OCI-LY1 (cell line): ENCODE measurements at regions not wholly inside any gene's neighbourhood (a gene's known extent, or its start where the extent isn't known, plus 50 kb on each side); places are given as distances from the start of the nearest gene placed in this dataset.

Source experiments
- H2AFZ ChIP-seq: fragments of 200-600 bp; sonication (generic), shearing (Covaris generic); 2 replicates; pipeline ENCODE4 v1.6.0; 2014; ENCODE audit warnings: antibody characterized with exemption, mild to moderate bottlenecking, low read length
- H3F3A ChIP-seq: fragments of 200-600 bp; sonication (generic), shearing (Covaris generic); 2 replicates; pipeline ENCODE4 v1.6.0; 2014; ENCODE audit warnings: mild to moderate bottlenecking, antibody characterized with exemption, low read length, moderate library complexity; ENCODE audit not compliant: insufficient read depth
- H3K27ac ChIP-seq: fragments of 200-600 bp; sonication (generic); 2 replicates; pipeline ENCODE4 v1.5.1; 2014; ENCODE audit warnings: low read length, mixed run types, mild to moderate bottlenecking, low read depth; ENCODE audit not compliant: poor library complexity, severe bottlenecking
- H3K27me3 ChIP-seq: fragments of 200-600 bp; sonication (generic); 2 replicates; pipeline ENCODE4 v1.6.0; 2014; ENCODE audit warnings: antibody characterized with exemption, mild to moderate bottlenecking, low read length, moderate library complexity; ENCODE audit not compliant: insufficient read depth
- H3K36me3 ChIP-seq: fragments of 200-600 bp; sonication (generic); 2 replicates; pipeline ENCODE4 v1.6.1; 2014; ENCODE audit warnings: mild to moderate bottlenecking, antibody characterized with exemption, low read length, moderate library complexity, mixed read lengths; ENCODE audit not compliant: insufficient read depth
- H3K4me1 ChIP-seq: fragments of 200-600 bp; sonication (generic); 2 replicates; pipeline ENCODE4 v1.5.1; 2014; ENCODE audit warnings: mild to moderate bottlenecking, low read length, moderate library complexity; ENCODE audit not compliant: insufficient read depth, severe bottlenecking
- H3K4me2 ChIP-seq: fragments of 200-600 bp; sonication (generic), shearing (Covaris generic); 2 replicates; pipeline ENCODE4 v1.6.1; 2014; ENCODE audit warnings: low read length
- H3K4me3 ChIP-seq: fragments of 200-600 bp; sonication (generic); 2 replicates; pipeline ENCODE4 v1.5.1; 2014; ENCODE audit warnings: low read length, low read depth, mild to moderate bottlenecking, mixed read lengths; ENCODE audit not compliant: poor library complexity, severe bottlenecking
- H3K79me2 ChIP-seq: fragments of 200-600 bp; shearing (Covaris generic); 2 replicates; pipeline ENCODE4 v1.6.1; 2016; ENCODE audit warnings: mixed run types, low read length, mixed read lengths; ENCODE audit not compliant: insufficient read depth
- H3K9ac ChIP-seq: fragments of 200-600 bp; sonication (generic), shearing (Covaris generic); 2 replicates; pipeline ENCODE4 v1.6.1; 2014; ENCODE audit warnings: mild to moderate bottlenecking, low read length, mixed read lengths
- H3K9me2 ChIP-seq: fragments of 200-600 bp; sonication (generic), shearing (Covaris generic); 2 replicates; pipeline ENCODE4 v1.6.1; 2014; ENCODE audit warnings: low read depth, mild to moderate bottlenecking, low read length, mixed read lengths
- H3K9me3 ChIP-seq: fragments of 200-600 bp; shearing (Covaris generic); 2 replicates; pipeline ENCODE4 v1.6.1; 2014; ENCODE audit warnings: low read length, mixed read lengths
- H4K20me1 ChIP-seq: fragments of 200-600 bp; sonication (generic), shearing (Covaris generic); 2 replicates; pipeline ENCODE4 v1.6.0; 2016; ENCODE audit warnings: mild to moderate bottlenecking, low read length; ENCODE audit not compliant: insufficient read depth
- CTCF ChIP-seq: fragments of 200-600 bp; sonication (generic), shearing (Covaris generic); IDR thresholded peaks from 2 replicates; pipeline ENCODE4 v1.5.1; 2017; ENCODE audit warnings: mild to moderate bottlenecking, antibody characterized with exemption, low read length, moderate library complexity, mixed read lengths
- EZH2 ChIP-seq: fragments of 200-600 bp; sonication (generic), shearing (Covaris generic); IDR thresholded peaks from 2 replicates; pipeline ENCODE4 v1.8.0; 2017; ENCODE audit warnings: borderline replicate concordance, mixed run types, mild to moderate bottlenecking, antibody characterized with exemption, low read length, moderate library complexity, mixed read lengths

GRCh38 chr21:28632755-28633408 lies 359.8 kb downstream of the LTN1 start:
- Histone ChIP-seq H3K9me3 (no peaks in the 10 kb centered on the region), H3K4me1 (no peaks in the 10 kb centered on the region), H3K4me2 (no peak overlapping the region), H3F3A (no peaks in the 10 kb centered on the region), H3K9ac (no peak overlapping the region), H3K9me2 (no peaks in the 10 kb centered on the region), H3K27ac (no peak overlapping the region), H2AFZ (no peak overlapping the region), H3K36me3 (no peaks in the 10 kb centered on the region), H3K27me3 (no peaks in the 10 kb centered on the region), H3K4me3 (no peak overlapping the region), H4K20me1 (no peaks in the 10 kb centered on the region), H3K79me2 (no peaks in the 10 kb centered on the region)
- TF ChIP-seq EZH2 (no peak), CTCF (no peak)

- Histone ChIP-seq H3K9me2 (no peaks in the 10 kb centered on the region), H2AFZ (no peak overlapping the region), H3K9me3 (no peaks in the 10 kb centered on the region), H3K36me3 (no peaks in the 10 kb centered on the region), H3K9ac (no peak overlapping the region), H4K20me1 (no peaks in the 10 kb centered on the region), H3K27ac (no peak overlapping the region), H3K4me1 (no peaks in the 10 kb centered on the region), H3K79me2 (no peaks in the 10 kb centered on the region), H3K4me2 (no peak overlapping the region), H3K4me3 (no peak overlapping the region), H3F3A (no peaks in the 10 kb centered on the region), H3K27me3 (no peaks in the 10 kb centered on the region)
- TF ChIP-seq EZH2 = no peak
Measured at GRCh38 chr21:28627691-28628090, 365.0 kb downstream of the LTN1 start.

GRCh38 chr21:28627261-28627660 lies 365.4 kb downstream of the LTN1 start:
- no peaks in the 10 kb centered on the region for H4K20me1 ChIP-seq
- no peak overlapping the region for H3K4me3 ChIP-seq
- H3K9me2 ChIP-seq = no peaks in the 10 kb centered on the region
- H3K27ac ChIP-seq = no peak overlapping the region
- no peaks in the 10 kb centered on the region for H3F3A ChIP-seq
- TF ChIP-seq EZH2 = no peak
- TF ChIP-seq CTCF = no peak
- no peak overlapping the region for H3K4me2 ChIP-seq
- no peaks in the 10 kb centered on the region for H3K27me3 ChIP-seq
- no peaks in the 10 kb centered on the region for H3K9me3 ChIP-seq
- no peaks in the 10 kb centered on the region for H3K36me3 ChIP-seq
- H2AFZ ChIP-seq = no peak overlapping the region
- H3K4me1 ChIP-seq = no peaks in the 10 kb centered on the region
- no peaks in the 10 kb centered on the region for H3K79me2 ChIP-seq
- H3K9ac ChIP-seq = no peak overlapping the region

- no peaks in the 10 kb centered on the region for H3K27me3 ChIP-seq
- no peaks in the 10 kb centered on the region for H3K79me2 ChIP-seq
- H3K9me3 ChIP-seq = no peaks in the 10 kb centered on the region
- no peaks in the 10 kb centered on the region for H3F3A ChIP-seq
- H3K9ac ChIP-seq = no peak overlapping the region
- H2AFZ ChIP-seq = no peak overlapping the region
- no peak overlapping the region for H3K4me2 ChIP-seq
- no peak overlapping the region for H3K27ac ChIP-seq
- H3K9me2 ChIP-seq = no peaks in the 10 kb centered on the region
- H3K4me1 ChIP-seq = no peaks in the 10 kb centered on the region
- no peaks in the 10 kb centered on the region for H3K36me3 ChIP-seq
- no peak overlapping the region for H3K4me3 ChIP-seq
- H4K20me1 ChIP-seq = no peaks in the 10 kb centered on the region
- no peak for TF ChIP-seq EZH2
- no peak for TF ChIP-seq CTCF
Measured at GRCh38 chr21:28624626-28625025, 368.1 kb downstream of the LTN1 start.
